ENCODE measurements at regions not wholly inside any gene's neighbourhood (a gene's known extent, or its start where the extent isn't known, plus 50 kb on each side); places are given as distances from the start of the nearest gene placed in this dataset.

- no peak for TF ChIP-seq CTCF (IDR thresholded peaks at IDR 0.05)
- no peak for TF ChIP-seq EP300 (IDR thresholded peaks at IDR 0.05)
Measured at GRCh38 chr12:33926095-33926494, 96.2 kb upstream of the ALG10 start.
